ENCODE measurements at regions not wholly inside any gene's neighbourhood (a gene's known extent, or its start where the extent isn't known, plus 50 kb on each side); places are given as distances from the start of the nearest gene placed in this dataset.

DNA sequence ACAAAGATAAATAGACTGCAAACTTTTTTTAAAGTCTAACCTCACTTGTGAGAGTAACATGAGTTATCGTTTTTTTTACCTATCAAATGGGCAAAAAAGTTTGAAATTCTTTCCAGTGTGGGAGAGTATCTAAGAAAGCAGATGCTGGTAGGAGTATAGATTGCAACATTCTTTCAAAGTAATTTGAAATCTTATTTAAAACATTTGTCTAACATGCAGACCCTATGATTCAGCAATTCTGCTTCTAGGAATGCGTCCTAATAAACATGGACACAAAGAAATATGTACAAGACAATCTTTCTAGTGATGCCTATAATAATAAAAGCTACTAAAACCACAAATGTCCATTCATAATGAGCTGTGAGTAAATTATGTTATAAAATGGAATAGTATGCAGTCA, 110.4 kb upstream of the TMCC3 start (continued):
- TF ChIP-seq, protein P1, sequence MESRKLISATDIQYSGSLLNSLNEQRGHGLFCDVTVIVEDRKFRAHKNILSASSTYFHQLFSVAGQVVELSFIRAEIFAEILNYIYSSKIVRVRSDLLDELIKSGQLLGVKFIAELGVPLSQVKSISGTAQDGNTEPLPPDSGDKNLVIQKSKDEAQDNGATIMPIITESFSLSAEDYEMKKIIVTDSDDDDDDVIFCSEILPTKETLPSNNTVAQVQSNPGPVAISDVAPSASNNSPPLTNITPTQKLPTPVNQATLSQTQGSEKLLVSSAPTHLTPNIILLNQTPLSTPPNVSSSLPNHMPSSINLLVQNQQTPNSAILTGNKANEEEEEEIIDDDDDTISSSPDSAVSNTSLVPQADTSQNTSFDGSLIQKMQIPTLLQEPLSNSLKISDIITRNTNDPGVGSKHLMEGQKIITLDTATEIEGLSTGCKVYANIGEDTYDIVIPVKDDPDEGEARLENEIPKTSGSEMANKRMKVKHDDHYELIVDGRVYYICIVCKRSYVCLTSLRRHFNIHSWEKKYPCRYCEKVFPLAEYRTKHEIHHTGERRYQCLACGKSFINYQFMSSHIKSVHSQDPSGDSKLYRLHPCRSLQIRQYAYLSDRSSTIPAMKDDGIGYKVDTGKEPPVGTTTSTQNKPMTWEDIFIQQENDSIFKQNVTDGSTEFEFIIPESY (CRISPR knock-in tag; IDR thresholded peaks at IDR 0.05) = no peak
- TF ChIP-seq RORA (CRISPR knock-in tag; IDR thresholded peaks at IDR 0.05) (no peak), SMARCE1 (IDR thresholded peaks at IDR 0.05; ENCODE audit: borderline replicate concordance) (no peak), ZNF550 (CRISPR knock-in tag; IDR thresholded peaks at IDR 0.05; ENCODE audit: borderline replicate concordance) (no peak), FOSL1 (CRISPR knock-in tag; IDR thresholded peaks at IDR 0.05; ENCODE audit: borderline replicate concordance) (no peak), RELA (CRISPR knock-in tag; IDR thresholded peaks at IDR 0.05) (no peak)

- H3K79me2 ChIP-seq (ENCODE audit: insufficient read depth, low read length) = no peaks in the 10 kb centered on the region
- no peaks in the 10 kb centered on the region for H4K20me1 ChIP-seq (ENCODE audit: insufficient read depth, low read length)
- ChIA-PET CTCF (ENCODE audit: low intra/inter-chr PET ratio, low total read pairs) (no interaction called here), POLR2A (no interaction called here)
- H3K4me3 ChIP-seq (replicated peaks in 1 of 3; ENCODE audit: insufficient read depth in 1 of 3, low read depth in 2 of 3, low read length in 3 of 3) = no peak overlapping the region
- ATAC-seq (no peak), FAIRE-seq (no peak), DNase-seq (ENCODE audit: low spot score) (no peak)
- peaks cover 8% of the 10 kb centered on the region for H3K4me1 ChIP-seq (ENCODE audit: insufficient read depth, low read length)
- H3K27ac ChIP-seq (ENCODE audit: extremely low read length, insufficient read depth, low read length) = no peak overlapping the region
- 0% methylated on average over 2 of the region's 2 CpGs for WGBS (ENCODE audit: low lambda C conversion rate)
- in situ Hi-C loops (cut with HindIII; ENCODE audit: extremely low pct_ligation_motif_present, low pct_unique_long_range_greater_than_20kb) = loop anchor here (25.0 kb wide), 1 partner anchor 619 kb away; the partner anchor contains the start of gene PLXNC1
- no peak overlapping the region for H3K4me2 ChIP-seq (ENCODE audit: low read depth, low read length)
- H3K9me3 ChIP-seq (ENCODE audit: low read length) = no peaks in the 10 kb centered on the region
- intact Hi-C loops (cut with micrococcal nuclease; ENCODE audit: unreplicated experiment) = no loop called here
- H3K36me3 ChIP-seq (replicated peaks in 1 of 2; ENCODE audit: control insufficient read depth in 1 of 2, insufficient read depth in 2 of 2, low read length in 2 of 2) = no peaks in the 10 kb centered on the region
- no TSS peak for BruUV-seq (replicated peaks)
- no peak overlapping the region for H2AFZ ChIP-seq (ENCODE audit: low read length)
- H3K9ac ChIP-seq (ENCODE audit: insufficient read depth, low read depth, low read length) = no peak overlapping the region
- H3K27me3 ChIP-seq (ENCODE audit: control insufficient read depth in 1 of 2, insufficient read depth in 2 of 2, low read length in 2 of 2) = peaks cover 1 to 3% of the 10 kb centered on the region in 2 experiments; a peak in 4 of 5 replicates
- no peak for TF ChIP-seq ZNF234 (CRISPR knock-in tag; conservative IDR thresholded peaks at IDR 0.05)
- TF ChIP-seq KLF11 (CRISPR knock-in tag; IDR thresholded peaks at IDR 0.05) = no peak
- TF ChIP-seq NFIB (CRISPR knock-in tag; IDR thresholded peaks at IDR 0.05; ENCODE audit: borderline replicate concordance) = no peak
- no peak for TF ChIP-seq MZF1 (CRISPR knock-in tag; IDR thresholded peaks at IDR 0.05; ENCODE audit: borderline replicate concordance)
- no peak for TF ChIP-seq TEAD2 (CRISPR knock-in tag; IDR thresholded peaks at IDR 0.05)
- TF ChIP-seq ZNF598 (CRISPR knock-in tag; IDR thresholded peaks at IDR 0.05; ENCODE audit: borderline replicate concordance) = no peak
- no peak for TF ChIP-seq MIER3 (CRISPR knock-in tag; IDR thresholded peaks at IDR 0.05; ENCODE audit: borderline replicate concordance)
- TF ChIP-seq CEBPZ (IDR thresholded peaks at IDR 0.05; ENCODE audit: low read length) = no peak
Observed at GRCh38 chr12:94756789-94757188, 106.4 kb upstream of the TMCC3 start.
